ENCODE measurements at regions not wholly inside any gene's neighbourhood (a gene's known extent, or its start where the extent isn't known, plus 50 kb on each side); places are given as distances from the start of the nearest gene placed in this dataset.

DNA sequence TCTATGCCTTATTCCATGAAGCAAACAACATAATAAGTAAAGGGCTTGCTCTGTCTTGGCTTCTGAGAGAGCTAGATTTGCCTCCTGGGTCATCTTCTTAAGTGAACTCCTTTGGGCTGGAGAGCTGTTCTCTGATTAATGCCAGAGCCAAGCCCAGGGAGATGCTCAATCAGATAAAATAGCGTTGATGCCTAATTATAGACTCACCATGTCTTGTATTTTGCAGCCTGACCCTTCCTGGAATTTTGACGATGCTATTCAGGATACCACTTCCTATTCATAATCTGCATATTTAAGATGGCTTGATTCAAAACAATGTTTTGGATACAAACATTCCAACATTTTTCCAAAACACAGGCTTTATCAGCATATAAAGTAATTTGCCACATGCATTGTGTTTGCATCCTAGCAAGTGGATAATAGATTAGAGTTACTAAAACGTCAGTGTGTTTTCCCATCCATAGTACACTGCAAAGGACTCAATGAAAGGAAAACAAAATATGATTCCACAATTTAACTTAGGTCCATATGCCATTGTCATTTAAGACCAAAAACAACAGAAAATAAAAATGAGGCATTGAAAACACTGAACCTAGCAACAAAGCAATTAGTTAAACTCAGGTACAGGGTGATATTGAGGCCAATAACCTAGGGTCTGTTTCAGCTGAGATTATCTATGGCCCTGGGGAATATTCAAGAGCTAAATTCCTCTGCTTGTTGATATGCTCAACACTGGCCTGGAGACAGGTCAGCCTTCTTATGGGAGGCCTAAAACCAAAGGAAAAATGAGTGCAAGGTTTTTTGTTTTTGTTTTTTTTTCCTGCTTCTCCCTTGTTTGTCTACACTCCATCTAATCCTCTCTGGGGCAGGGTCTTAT lies 184.2 kb upstream of the FOXN3 start:
- Mint-ChIP-seq H3K27me3 (no peaks in the 10 kb centered on the region), H3K9me3 (peaks cover 42% of the 10 kb centered on the region), H3K4me1 (peaks cover 12% of the 10 kb centered on the region), H3K36me3 (ENCODE audit: low read depth) (peaks cover 71% of the 10 kb centered on the region), H3K27ac (no peak overlapping the region), H3K4me3 (no peak overlapping the region)
- CTCF ChIA-PET = interaction anchor here (0.6 kb wide), 1 partner anchor 834 kb away, joined by 3 read pairs; no protein-coding TSS in a partner anchor
- POLR2A ChIA-PET = no interaction called here
- no peak for DNase-seq

DNA sequence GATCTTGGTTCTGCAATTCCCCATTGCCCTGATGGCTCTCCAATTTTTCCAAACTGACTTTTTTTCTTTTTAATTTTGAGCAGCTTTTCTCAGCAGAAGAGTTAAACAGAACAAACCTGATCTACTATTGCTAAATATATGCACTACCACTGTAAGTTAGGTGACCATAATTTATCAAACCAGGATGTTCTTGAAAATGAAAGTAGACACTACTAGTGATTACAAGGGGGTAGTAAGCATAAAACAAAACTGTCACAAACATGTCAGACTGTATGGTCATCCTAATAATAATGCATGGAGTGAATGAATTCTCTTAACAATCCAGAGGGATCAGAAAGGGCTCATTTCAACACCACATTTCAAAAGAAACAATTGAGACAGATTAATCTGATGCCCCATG lies 183.0 kb upstream of the FOXN3 start:
- Mint-ChIP-seq H3K4me1 (peaks cover 12% of the 10 kb centered on the region), H3K4me3 (no peak overlapping the region), H3K27ac (no peak overlapping the region), H3K9me3 (peaks cover 39% of the 10 kb centered on the region), H3K36me3 (ENCODE audit: low read depth) (peaks cover 64% of the 10 kb centered on the region), H3K27me3 (no peaks in the 10 kb centered on the region)
- ChIA-PET CTCF (no interaction called here), POLR2A (no interaction called here)
- no peak for DNase-seq

DNA sequence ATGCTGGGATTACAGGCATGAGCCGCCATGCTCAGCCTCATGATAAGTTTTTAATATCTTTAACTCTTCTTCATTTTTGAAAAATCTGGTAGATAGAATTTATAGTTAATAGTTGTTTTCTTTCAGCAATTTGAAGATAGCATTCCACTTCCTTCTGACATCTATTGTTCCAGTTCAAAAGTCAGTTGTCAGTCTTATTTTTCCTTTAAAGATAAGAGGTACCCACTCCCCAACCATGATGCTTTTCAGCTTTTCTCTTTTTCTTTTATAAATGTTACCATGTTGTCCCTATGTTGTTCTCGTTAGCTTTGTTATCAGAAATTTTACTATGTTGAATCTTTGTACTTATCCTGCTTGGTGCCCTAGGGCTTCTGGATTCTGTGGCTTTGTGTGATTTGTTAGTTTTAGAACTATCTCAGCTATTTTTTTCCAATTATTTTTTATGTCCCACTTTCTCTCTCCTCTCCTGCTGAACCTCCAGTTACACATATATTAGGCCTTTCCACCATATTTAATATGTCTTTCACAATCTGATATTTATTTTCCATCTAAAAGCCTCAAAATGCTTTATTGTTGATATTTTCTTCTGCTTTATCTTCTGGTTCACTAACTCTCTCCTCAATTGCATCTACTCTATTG lies 181.6 kb upstream of the FOXN3 start:
- no peak for DNase-seq
- CTCF ChIA-PET = no interaction called here
- Mint-ChIP-seq H3K36me3 (ENCODE audit: low read depth) (peaks cover 62% of the 10 kb centered on the region), H3K27me3 (no peaks in the 10 kb centered on the region), H3K27ac (no peak overlapping the region), H3K4me3 (no peak overlapping the region), H3K9me3 (peaks cover 35% of the 10 kb centered on the region), H3K4me1 (peaks cover 8% of the 10 kb centered on the region)
- POLR2A ChIA-PET = no interaction called here

DNA sequence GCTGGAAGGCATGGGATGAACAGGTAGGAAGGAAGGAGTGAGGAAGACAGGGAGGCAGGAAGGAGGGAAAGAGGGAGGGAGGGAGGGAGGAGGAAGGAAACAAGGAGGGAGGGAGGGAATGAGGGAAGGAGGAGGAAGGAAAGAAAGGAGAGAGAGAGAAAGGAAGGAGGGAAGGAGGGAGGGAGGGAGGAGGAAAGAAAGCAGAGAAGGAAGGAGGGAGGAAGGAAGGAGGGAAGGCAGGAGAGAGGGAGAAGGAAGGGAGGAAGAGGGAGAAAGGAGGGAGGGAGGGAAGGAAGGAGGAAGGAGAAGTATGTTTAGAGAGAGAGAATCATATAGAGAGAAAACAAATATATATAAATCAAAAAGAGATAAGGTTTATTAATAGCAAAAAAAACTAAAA lies 175.9 kb upstream of the FOXN3 start:
- H3K36me3 Mint-ChIP-seq (ENCODE audit: low read depth) = peaks cover 64% of the 10 kb centered on the region
- no peak overlapping the region for H3K4me3 Mint-ChIP-seq
- POLR2A ChIA-PET = no interaction called here
- peaks cover 13% of the 10 kb centered on the region for H3K4me1 Mint-ChIP-seq
- CTCF ChIA-PET = no interaction called here
- H3K9me3 Mint-ChIP-seq = peaks cover 27% of the 10 kb centered on the region
- no peaks in the 10 kb centered on the region for H3K27me3 Mint-ChIP-seq
- H3K27ac Mint-ChIP-seq = no peak overlapping the region
- no peak for DNase-seq

DNA sequence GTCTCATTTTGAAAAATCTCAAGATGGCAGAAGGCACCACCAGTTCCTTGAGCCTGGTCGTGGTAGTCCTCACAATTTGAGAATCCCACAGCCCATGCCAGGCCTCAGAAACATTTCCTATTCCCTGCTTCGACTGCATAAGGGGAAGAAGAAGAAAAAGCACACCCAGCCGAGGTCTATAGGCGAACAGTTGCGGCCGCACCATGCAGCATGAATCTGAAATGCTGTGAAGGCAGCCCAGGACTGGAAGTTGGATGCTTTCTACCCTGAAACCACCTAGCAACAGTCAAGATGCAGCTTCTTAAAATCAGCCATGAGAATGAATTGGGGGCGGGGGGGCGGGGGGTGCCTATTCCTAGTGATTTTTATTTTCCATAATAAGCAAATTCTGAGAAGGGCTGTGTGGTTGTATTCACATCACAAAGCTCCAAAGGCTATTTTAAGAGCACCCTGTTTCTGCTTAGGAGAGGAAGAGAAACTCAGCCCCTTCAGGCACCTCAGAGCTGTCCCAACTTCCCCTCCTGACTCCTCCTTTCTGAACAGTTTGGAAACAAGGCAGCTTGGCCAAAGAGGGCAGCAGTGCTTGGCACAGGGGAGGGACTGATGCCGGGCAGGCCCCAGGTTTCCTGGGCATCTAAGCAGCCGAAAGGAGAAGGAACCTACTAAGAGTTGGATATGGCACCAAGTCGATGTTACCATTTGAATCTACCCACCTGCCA lies 172.5 kb upstream of the FOXN3 start:
- DNase-seq = no peak
- no peaks in the 10 kb centered on the region for H3K27me3 Mint-ChIP-seq
- peaks cover 66% of the 10 kb centered on the region for H3K36me3 Mint-ChIP-seq (ENCODE audit: low read depth)
- H3K4me1 Mint-ChIP-seq = peaks cover 25% of the 10 kb centered on the region
- H3K9me3 Mint-ChIP-seq = peaks cover 26% of the 10 kb centered on the region
- no peak overlapping the region for H3K4me3 Mint-ChIP-seq
- ChIA-PET POLR2A (no interaction called here), CTCF (no interaction called here)
- H3K27ac Mint-ChIP-seq = no peak overlapping the region

DNA sequence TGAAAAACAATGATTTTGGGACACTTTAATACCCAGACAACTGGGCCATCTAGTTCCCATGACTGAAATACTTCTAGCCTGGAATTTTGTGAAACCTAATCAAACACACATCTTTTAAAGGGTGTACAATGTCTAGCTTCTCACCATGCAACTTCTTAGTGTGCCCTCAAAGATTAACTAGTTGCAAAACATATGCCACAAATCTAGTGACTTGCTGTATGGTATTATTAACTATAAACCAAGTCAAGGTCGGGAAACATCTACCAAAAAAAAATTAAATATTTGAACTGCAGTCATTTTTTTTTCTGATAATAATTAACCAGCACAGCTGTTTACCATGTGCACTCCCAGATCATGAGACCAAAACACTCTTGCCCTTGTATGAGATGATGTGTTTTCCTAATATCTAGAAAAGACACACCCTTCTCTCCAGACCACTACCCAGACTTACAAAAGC lies 171.8 kb upstream of the FOXN3 start:
- peaks cover 59% of the 10 kb centered on the region for H3K36me3 Mint-ChIP-seq (ENCODE audit: low read depth)

DNA sequence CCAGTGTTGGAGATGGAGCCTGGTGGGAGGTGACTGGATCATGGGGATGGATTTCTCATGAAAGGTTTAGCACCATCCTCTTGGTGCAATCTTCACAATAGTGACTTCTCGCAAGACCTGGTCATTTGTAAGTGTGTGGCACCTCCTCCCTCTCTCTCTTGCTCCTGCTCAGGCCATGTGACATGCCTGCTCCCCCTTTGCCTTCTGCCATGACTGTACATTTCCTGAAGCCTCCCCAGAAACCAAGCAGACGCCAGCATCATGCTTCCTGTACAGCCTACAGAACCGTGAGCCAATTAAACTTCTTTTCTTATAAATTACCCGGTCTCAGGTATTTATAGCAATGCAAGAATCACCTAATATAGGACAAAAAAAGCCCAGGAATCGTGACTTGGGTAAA lies 171.0 kb upstream of the FOXN3 start:
- DNase-seq = no peak
- no peaks in the 10 kb centered on the region for H3K27me3 Mint-ChIP-seq
- CTCF ChIA-PET = no interaction called here
- peaks cover 22% of the 10 kb centered on the region for H3K9me3 Mint-ChIP-seq
- H3K4me3 Mint-ChIP-seq = no peak overlapping the region
- H3K27ac Mint-ChIP-seq = no peak overlapping the region
- H3K4me1 Mint-ChIP-seq = peaks cover 25% of the 10 kb centered on the region
- POLR2A ChIA-PET = no interaction called here
- peaks cover 58% of the 10 kb centered on the region for H3K36me3 Mint-ChIP-seq (ENCODE audit: low read depth)

More for the DNA sequence above, 171.8 kb upstream of the FOXN3 start:
- POLR2A ChIA-PET = no interaction called here
- DNase-seq = no peak
- Mint-ChIP-seq H3K27me3 (no peaks in the 10 kb centered on the region), H3K4me1 (peaks cover 25% of the 10 kb centered on the region), H3K9me3 (peaks cover 22% of the 10 kb centered on the region), H3K27ac (no peak overlapping the region), H3K4me3 (no peak overlapping the region)
- CTCF ChIA-PET = no interaction called here

DNA sequence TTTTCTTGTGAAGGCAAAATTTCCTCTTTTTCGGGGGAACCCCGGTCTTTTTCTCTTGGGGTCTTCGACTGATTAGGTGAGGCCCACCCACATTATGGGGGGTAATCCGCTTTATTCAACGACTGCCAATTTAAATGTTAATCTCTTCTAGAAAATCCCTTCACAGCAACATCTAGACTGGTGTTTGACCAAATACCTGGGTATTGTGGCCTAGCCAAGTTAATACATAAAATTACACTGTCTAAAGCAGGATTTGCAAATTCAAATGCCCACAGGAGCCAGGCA lies 170.0 kb upstream of the FOXN3 start:
- Mint-ChIP-seq H3K27ac (no peak overlapping the region), H3K36me3 (ENCODE audit: low read depth) (peaks cover 56% of the 10 kb centered on the region)

DNA sequence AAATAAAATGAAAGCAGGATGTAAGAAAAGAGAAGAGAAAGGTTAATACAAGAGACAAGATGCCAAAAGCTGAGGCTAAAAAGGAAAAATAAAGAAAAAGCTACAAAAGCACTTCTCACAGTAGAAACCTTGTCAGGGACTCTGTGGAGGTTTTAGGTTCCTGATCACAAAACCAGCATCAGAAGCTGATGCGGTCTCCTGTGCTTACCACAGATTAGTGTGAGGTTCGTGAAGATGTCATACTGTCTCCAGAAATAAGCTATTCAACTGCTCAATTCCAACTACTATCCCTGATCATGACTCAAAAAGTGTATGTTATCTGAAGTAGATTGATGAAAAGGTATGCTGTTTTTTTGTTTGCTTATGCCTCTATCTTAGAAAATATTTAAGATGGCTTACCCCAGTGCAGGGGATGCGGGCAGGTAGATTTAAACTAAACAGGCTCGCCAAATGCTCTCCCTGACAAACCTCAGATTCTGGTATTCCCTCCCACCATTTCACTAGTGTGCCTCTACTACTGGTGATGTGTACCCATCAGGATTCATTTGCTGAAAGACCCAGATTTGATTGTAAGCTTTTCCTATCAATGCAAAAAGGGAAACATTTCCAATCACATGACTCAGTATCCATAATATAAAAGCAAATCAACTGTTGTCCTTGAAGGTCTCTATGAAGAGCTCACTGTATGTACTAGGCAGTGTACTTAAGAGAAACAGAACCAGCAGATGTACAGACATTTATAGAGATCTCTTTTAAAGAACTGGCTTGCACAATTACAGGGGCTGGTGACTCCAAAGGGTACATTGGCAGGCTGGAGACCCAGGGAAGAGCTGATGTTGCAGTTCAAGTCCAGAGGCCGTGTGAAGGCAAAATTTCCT lies 169.5 kb upstream of the FOXN3 start:
- Mint-ChIP-seq H3K9me3 (peaks cover 15% of the 10 kb centered on the region), H3K4me3 (no peak overlapping the region), H3K27ac (no peak overlapping the region), H3K36me3 (ENCODE audit: low read depth) (peaks cover 57% of the 10 kb centered on the region), H3K27me3 (no peaks in the 10 kb centered on the region), H3K4me1 (peaks cover 23% of the 10 kb centered on the region)
- no peak for DNase-seq
- POLR2A ChIA-PET = interaction anchor here (0.8 to 1.2 kb wide), 2 partner anchors 19 to 31 kb away, joined by 3 read pairs; no protein-coding TSS in a partner anchor
- CTCF ChIA-PET = interaction anchor here (0.9 kb wide), 1 partner anchor 19 kb away, joined by 3 read pairs; no protein-coding TSS in a partner anchor

More for the DNA sequence above, 170.0 kb upstream of the FOXN3 start:
- POLR2A ChIA-PET = interaction anchor here (0.8 to 1.2 kb wide), 2 partner anchors 18 to 31 kb away, joined by 3 read pairs; no protein-coding TSS in a partner anchor
- peaks cover 23% of the 10 kb centered on the region for H3K4me1 Mint-ChIP-seq
- H3K9me3 Mint-ChIP-seq = peaks cover 15% of the 10 kb centered on the region
- DNase-seq = no peak
- CTCF ChIA-PET = interaction anchor here (0.6 to 0.9 kb wide), 2 partner anchors 18 to 547 kb away, joined by 3 read pairs; no protein-coding TSS in a partner anchor
- H3K4me3 Mint-ChIP-seq = no peak overlapping the region
- H3K27me3 Mint-ChIP-seq = no peaks in the 10 kb centered on the region

DNA sequence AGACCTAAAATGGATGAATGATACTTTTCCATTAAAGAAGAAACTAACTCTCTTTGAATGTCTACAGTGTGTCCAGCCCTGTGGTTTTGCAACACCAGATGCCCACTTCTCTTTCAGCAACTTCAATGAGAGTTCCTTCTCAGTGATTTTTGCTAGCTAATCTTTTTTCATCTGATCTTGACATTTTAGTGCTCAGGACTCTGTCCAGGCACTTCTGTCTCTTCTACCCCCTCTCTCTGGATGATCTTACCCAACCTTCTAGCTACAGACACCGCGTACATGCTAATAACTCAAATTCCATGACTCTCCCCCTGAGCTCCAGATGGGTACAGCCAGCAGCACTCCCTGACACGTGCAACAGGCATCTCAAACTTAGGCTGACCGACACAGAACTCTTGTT lies 161.1 kb upstream of the FOXN3 start:
- H3K4me3 Mint-ChIP-seq = no peak overlapping the region
- peaks cover 31% of the 10 kb centered on the region for H3K36me3 Mint-ChIP-seq (ENCODE audit: low read depth)
- POLR2A ChIA-PET = no interaction called here
- no peaks in the 10 kb centered on the region for H3K9me3 Mint-ChIP-seq
- CTCF ChIA-PET = no interaction called here
- no peak overlapping the region for H3K27ac Mint-ChIP-seq
- no peak for DNase-seq
- no peaks in the 10 kb centered on the region for H3K27me3 Mint-ChIP-seq
- H3K4me1 Mint-ChIP-seq = no peaks in the 10 kb centered on the region

DNA sequence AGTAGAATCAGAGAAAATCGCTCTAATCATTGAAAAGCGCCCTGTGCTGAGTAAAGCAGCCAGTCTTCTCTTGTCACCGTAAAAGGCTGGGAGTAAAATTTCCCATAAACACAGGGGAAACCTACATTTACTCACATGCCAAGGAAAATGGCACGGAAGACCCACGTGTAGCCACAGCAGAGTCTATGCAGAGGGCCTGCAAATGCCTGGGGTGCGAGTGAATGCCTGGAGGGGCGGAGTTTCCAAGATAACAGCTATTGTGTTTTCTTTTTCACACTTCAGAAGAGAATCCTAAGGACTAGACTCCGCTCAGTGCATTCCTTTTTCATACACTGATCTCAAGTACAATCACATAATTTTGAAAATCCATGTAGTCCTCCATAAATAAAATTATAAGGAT lies 159.9 kb upstream of the FOXN3 start:
- Mint-ChIP-seq H3K36me3 (ENCODE audit: low read depth) (peaks cover 25% of the 10 kb centered on the region), H3K27ac (no peak overlapping the region), H3K4me1 (no peaks in the 10 kb centered on the region), H3K27me3 (no peaks in the 10 kb centered on the region), H3K9me3 (no peaks in the 10 kb centered on the region), H3K4me3 (no peak overlapping the region)
- DNase-seq = no peak
- ChIA-PET CTCF (no interaction called here), POLR2A (no interaction called here)

DNA sequence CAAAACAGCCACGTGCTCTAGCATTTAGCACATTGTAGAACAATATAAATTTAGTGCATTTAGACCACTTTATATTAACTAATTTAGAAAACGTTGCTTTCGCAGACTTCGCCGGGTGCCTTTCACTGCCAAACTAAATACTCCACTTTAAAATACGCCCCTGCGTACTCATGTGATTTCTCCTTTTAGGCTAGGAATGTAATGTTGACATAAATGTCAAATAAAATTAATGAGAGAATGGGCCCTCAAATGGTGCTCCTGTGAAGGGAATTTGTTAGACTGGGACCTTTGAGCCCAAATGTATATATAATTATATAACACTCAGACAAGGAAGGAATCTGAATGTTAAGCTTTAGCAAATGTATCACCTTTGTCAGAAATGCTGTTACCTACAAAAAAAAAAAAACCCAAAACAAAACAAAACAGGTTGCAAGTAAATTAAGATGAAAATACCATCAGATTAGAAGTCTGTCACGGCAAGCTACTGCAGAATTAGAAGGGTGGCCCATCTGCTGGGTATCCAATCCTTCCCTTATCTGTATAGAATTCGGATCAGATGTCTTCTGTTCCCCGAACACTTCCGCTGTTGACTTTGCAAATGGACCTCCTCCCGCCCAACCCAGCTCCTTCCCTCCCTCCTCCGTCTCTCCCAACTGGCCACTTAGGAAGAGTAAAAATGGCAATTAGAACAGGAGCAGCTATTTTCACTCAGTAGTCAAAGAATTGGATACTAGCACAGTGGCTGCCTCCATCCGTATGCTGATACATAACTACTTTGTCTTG lies 159.3 kb upstream of the FOXN3 start:
- Mint-ChIP-seq H3K4me1 (no peaks in the 10 kb centered on the region), H3K27me3 (no peaks in the 10 kb centered on the region), H3K27ac (no peak overlapping the region), H3K9me3 (no peaks in the 10 kb centered on the region), H3K4me3 (no peak overlapping the region), H3K36me3 (ENCODE audit: low read depth) (peaks cover 21% of the 10 kb centered on the region)
- DNase-seq = no peak
- POLR2A ChIA-PET = no interaction called here
- CTCF ChIA-PET = no interaction called here
